Kidney epithelial cell (primary cell): ENCODE measurements at regions not wholly inside any gene's neighbourhood (a gene's known extent, or its start where the extent isn't known, plus 50 kb on each side); places are given as distances from the start of the nearest gene placed in this dataset.

Source experiments
- DNase-seq: peaks from one replicate; pipeline ENCODE4 v3.0.0-alpha.2; 2010; ENCODE audit warnings: low read depth
- H3K27me3 ChIP-seq: 2 replicates; pipeline ENCODE4 v1.6.0; 2011; ENCODE audit warnings: low read length; ENCODE audit not compliant: control insufficient read depth, insufficient read depth
- H3K36me3 ChIP-seq: 2 replicates; pipeline ENCODE4 v1.5.1; 2011; ENCODE audit warnings: low read length; ENCODE audit not compliant: control insufficient read depth, insufficient read depth
- H3K4me3 ChIP-seq: 2 replicates; pipeline ENCODE4 v1.5.1; 2011; ENCODE audit warnings: low read depth, mild to moderate bottlenecking, control low read depth, low read length
- TF ChIP-seq, protein P1 (sequence below): IDR thresholded peaks from 2 replicates; pipeline ENCODE4 v1.5.1; 2011; ENCODE audit warnings: mild to moderate bottlenecking, moderate library complexity, low read length, control low read depth, inconsistent platforms; ENCODE audit not compliant: insufficient read depth, poor library complexity, severe bottlenecking

GRCh38 chr2:108124736-108125495 is 114.9 kb upstream of the SULT1C3 start:
- DNase-seq = no peak
- H3K27me3 ChIP-seq = no peaks in the 10 kb centered on the region
- H3K36me3 ChIP-seq = no peaks in the 10 kb centered on the region
- TF ChIP-seq, protein P1, sequence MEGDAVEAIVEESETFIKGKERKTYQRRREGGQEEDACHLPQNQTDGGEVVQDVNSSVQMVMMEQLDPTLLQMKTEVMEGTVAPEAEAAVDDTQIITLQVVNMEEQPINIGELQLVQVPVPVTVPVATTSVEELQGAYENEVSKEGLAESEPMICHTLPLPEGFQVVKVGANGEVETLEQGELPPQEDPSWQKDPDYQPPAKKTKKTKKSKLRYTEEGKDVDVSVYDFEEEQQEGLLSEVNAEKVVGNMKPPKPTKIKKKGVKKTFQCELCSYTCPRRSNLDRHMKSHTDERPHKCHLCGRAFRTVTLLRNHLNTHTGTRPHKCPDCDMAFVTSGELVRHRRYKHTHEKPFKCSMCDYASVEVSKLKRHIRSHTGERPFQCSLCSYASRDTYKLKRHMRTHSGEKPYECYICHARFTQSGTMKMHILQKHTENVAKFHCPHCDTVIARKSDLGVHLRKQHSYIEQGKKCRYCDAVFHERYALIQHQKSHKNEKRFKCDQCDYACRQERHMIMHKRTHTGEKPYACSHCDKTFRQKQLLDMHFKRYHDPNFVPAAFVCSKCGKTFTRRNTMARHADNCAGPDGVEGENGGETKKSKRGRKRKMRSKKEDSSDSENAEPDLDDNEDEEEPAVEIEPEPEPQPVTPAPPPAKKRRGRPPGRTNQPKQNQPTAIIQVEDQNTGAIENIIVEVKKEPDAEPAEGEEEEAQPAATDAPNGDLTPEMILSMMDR = no peak
- no peak overlapping the region for H3K4me3 ChIP-seq

DNA sequence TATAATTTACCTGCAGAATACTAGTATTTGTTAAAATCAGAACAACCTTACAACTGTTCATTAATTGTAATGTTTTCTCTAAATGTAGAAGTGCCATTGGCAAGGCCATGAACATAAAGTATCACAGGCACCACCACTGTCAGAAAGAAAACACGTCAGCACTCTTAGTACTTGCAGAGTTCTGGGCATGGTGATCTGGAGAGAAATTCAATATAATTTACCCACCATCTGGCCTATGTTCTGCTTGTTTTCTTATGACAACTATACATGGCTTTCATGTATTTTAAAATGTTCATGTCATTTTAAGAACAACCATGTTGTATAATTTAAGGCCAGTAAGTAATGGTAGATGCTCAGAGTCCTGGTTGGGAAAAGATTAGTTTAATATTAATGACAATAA is 114.2 kb upstream of the SULT1C3 start:
- no peak for DNase-seq
- H3K4me3 ChIP-seq = no peak overlapping the region

GRCh38 chr2:108128249-108128648 is 111.5 kb upstream of the SULT1C3 start:
- no peak for DNase-seq
- TF ChIP-seq, protein P1 = no peak
- H3K27me3 ChIP-seq = no peaks in the 10 kb centered on the region

More for the DNA sequence above, 114.2 kb upstream of the SULT1C3 start:
- Histone ChIP-seq H3K36me3 (no peaks in the 10 kb centered on the region), H3K27me3 (no peaks in the 10 kb centered on the region)
- TF ChIP-seq, protein P1 = no peak

GRCh38 chr2:108129636-108130035 is 110.1 kb upstream of the SULT1C3 start:
- TF ChIP-seq, protein P1 = no peak
- Histone ChIP-seq H3K27me3 (no peaks in the 10 kb centered on the region), H3K4me3 (no peak overlapping the region), H3K36me3 (no peaks in the 10 kb centered on the region)
- no peak for DNase-seq

More at GRCh38 chr2:108128249-108128648, 111.5 kb upstream of the SULT1C3 start:
- Histone ChIP-seq H3K36me3 (no peaks in the 10 kb centered on the region), H3K4me3 (no peak overlapping the region)

- no peak for DNase-seq
- H3K4me3 ChIP-seq = no peak overlapping the region
- H3K27me3 ChIP-seq = no peaks in the 10 kb centered on the region
- H3K36me3 ChIP-seq = no peaks in the 10 kb centered on the region
- TF ChIP-seq, protein P1 = no peak
These were observed 106.3 kb upstream of the SULT1C3 start for GRCh38 chr2:108133457-108133856.

DNA sequence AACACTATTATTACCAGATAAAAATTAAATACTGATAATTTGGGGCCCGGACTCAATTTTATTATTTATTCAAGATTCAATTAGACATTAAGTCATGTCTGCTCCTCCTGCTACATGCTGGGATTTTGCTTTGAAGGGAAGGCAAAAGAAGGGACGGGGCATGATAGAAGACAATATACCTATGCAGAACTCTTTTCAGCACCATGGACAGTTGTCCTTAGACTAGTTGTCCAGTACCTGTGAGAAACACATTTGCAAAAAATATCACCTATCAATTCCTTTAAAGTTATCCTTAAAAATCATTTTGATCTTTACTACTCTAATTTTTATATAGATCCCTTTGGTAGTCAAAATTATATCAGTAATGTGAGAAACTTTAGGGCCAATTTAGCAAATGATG is 100.2 kb upstream of the SULT1C3 start:
- H3K36me3 ChIP-seq = no peaks in the 10 kb centered on the region
- TF ChIP-seq, protein P1 = no peak
- no peak overlapping the region for H3K4me3 ChIP-seq
- DNase-seq = no peak
- H3K27me3 ChIP-seq = no peaks in the 10 kb centered on the region
